Mesenchymal stem cell (in vitro differentiated cells and primary cell): ENCODE measurements at regions not wholly inside any gene's neighbourhood (a gene's known extent, or its start where the extent isn't known, plus 50 kb on each side); places are given as distances from the start of the nearest gene placed in this dataset.
"Not testable (repeated sequence)": the region's sequence is repeated elsewhere in the genome, so short reads cannot be mapped to it uniquely, and the experiment has no call there.

Source experiments
- DNase-seq: peaks from one replicate; pipeline ENCODE4 v3.0.0-alpha.2; 2013
- H2AFZ ChIP-seq: one replicate; pipeline ENCODE4 v1.6.1; 2013; ENCODE audit warnings: low read depth, mild to moderate bottlenecking, control low read depth, inconsistent platforms, low read length, moderate library complexity
- H2AK5ac ChIP-seq: 2 replicates; pipeline ENCODE4 v1.6.1; 2013; ENCODE audit warnings: low read length, moderate library complexity, mild to moderate bottlenecking, inconsistent platforms; ENCODE audit not compliant: severe bottlenecking
- H2BK120ac ChIP-seq: one replicate; pipeline ENCODE4 v1.6.1; 2013; ENCODE audit warnings: low read depth, mild to moderate bottlenecking, inconsistent platforms, low read length, moderate library complexity
- H2BK12ac ChIP-seq, 2 experiments: one replicate each; pipeline ENCODE4 v1.6.1; 2013; ENCODE audit warnings: inconsistent platforms in 2 of 2, low read length in 2 of 2, mild to moderate bottlenecking in 2 of 2, moderate library complexity in 2 of 2, control low read depth in 1 of 2
- H2BK15ac ChIP-seq: one replicate; pipeline ENCODE4 v1.6.1; 2013; ENCODE audit warnings: mild to moderate bottlenecking, low read depth, inconsistent platforms; ENCODE audit not compliant: poor library complexity, severe bottlenecking
- H2BK5ac ChIP-seq: 2 replicates; pipeline ENCODE4 v1.6.1; 2013; ENCODE audit warnings: low read depth, mild to moderate bottlenecking, low read length, control low read depth, inconsistent platforms; ENCODE audit not compliant: poor library complexity, severe bottlenecking
- H3K14ac ChIP-seq, 2 experiments: one replicate each; pipeline ENCODE4 v1.6.1; 2013; ENCODE audit warnings: inconsistent platforms in 2 of 2, low read length in 2 of 2, control low read depth in 1 of 2, mild to moderate bottlenecking in 1 of 2, moderate library complexity in 1 of 2
- H3K18ac ChIP-seq, 2 experiments: one replicate each; pipeline ENCODE4 v1.6.1; 2013; ENCODE audit warnings: inconsistent platforms in 2 of 2, low read length in 2 of 2, control low read depth in 1 of 2, low read depth in 1 of 2, mild to moderate bottlenecking in 1 of 2
- H3K23ac ChIP-seq, 2 experiments: one replicate each; pipeline ENCODE4 v1.6.1; 2013; ENCODE audit warnings: inconsistent platforms in 2 of 2, low read length in 2 of 2, mild to moderate bottlenecking in 2 of 2, moderate library complexity in 2 of 2, control low read depth in 1 of 2
- H3K27ac ChIP-seq: 2 replicates; pipeline ENCODE4 v1.5.1; 2013; ENCODE audit warnings: mild to moderate bottlenecking, moderate library complexity, low read length, control low read depth, inconsistent platforms; ENCODE audit not compliant: poor library complexity, severe bottlenecking
- H3K27me3 ChIP-seq, 2 experiments: 2 replicates each; pipeline versions ENCODE4 v1.6.1 to v1.7.0; 2013; ENCODE audit warnings: low read length in 2 of 2, mild to moderate bottlenecking in 2 of 2, moderate library complexity in 2 of 2, control low read depth in 1 of 2, inconsistent platforms in 1 of 2; ENCODE audit not compliant: control insufficient read depth in 1 of 2, insufficient read depth in 1 of 2
- H3K36me3 ChIP-seq, 2 experiments: 2 replicates each; pipeline versions ENCODE4 v1.6.1 to v1.7.0; 2013; ENCODE audit warnings: low read length in 2 of 2, control low read depth in 1 of 2, inconsistent platforms in 1 of 2, low read depth in 1 of 2, mild to moderate bottlenecking in 1 of 2; ENCODE audit not compliant: insufficient read depth in 2 of 2, control insufficient read depth in 1 of 2
- H3K4ac ChIP-seq, 2 experiments: one replicate each; pipeline ENCODE4 v1.6.1; 2013; ENCODE audit warnings: inconsistent platforms in 2 of 2, low read length in 2 of 2, mild to moderate bottlenecking in 2 of 2, moderate library complexity in 2 of 2, control low read depth in 1 of 2, low read depth in 1 of 2
- H3K4me1 ChIP-seq: 2 replicates; pipeline ENCODE4 v1.6.1; 2013; ENCODE audit warnings: low read depth, low read length, control low read depth; ENCODE audit not compliant: control insufficient read depth, insufficient read depth
- H3K4me2 ChIP-seq: 2 replicates; pipeline ENCODE4 v1.6.1; 2013; ENCODE audit warnings: low read length, mild to moderate bottlenecking, inconsistent platforms; ENCODE audit not compliant: poor library complexity, severe bottlenecking
- H3K4me3 ChIP-seq, 2 experiments: 2 replicates each; pipeline versions ENCODE4 v1.5.1 to v1.7.0; 2013; ENCODE audit warnings: low read length in 2 of 2, mild to moderate bottlenecking in 2 of 2, control low read depth in 1 of 2, low read depth in 1 of 2; ENCODE audit not compliant: insufficient read depth in 1 of 2
- H3K79me1 ChIP-seq: replicated peaks from 2 replicates; pipeline ENCODE4 v1.6.1; 2013; ENCODE audit warnings: mild to moderate bottlenecking, control low read depth, low read length, inconsistent platforms; ENCODE audit not compliant: poor library complexity, severe bottlenecking
- H3K9ac ChIP-seq: 2 replicates; pipeline ENCODE4 v1.7.0; 2013; ENCODE audit warnings: mild to moderate bottlenecking, low read length, moderate library complexity
- H3K9me3 ChIP-seq: 2 replicates; pipeline ENCODE4 v1.7.0; 2013; ENCODE audit warnings: mild to moderate bottlenecking, low read length; ENCODE audit not compliant: control insufficient read depth
- H4K8ac ChIP-seq: one replicate; pipeline ENCODE4 v1.6.1; 2013; ENCODE audit warnings: inconsistent platforms, mild to moderate bottlenecking, low read length, moderate library complexity
- H4K91ac ChIP-seq: one replicate; pipeline ENCODE4 v1.6.1; 2013; ENCODE audit warnings: mild to moderate bottlenecking, low read length, inconsistent platforms
- WGBS: methylation state at CpG from one replicate; pipeline ENCODE4 v1.1.7; 2013; ENCODE audit warnings: mixed read lengths; 5-methylcytosine and 5-hydroxymethylcytosine counted together

GRCh38 chr13:58714016-58714415 is 1082.5 kb downstream of the PCDH17 start:
- 91% methylated on average over 12 of the region's 25 CpGs for WGBS
- H3K79me1 ChIP-seq, result not testable (repeated sequence)

GRCh38 chr13:58721273-58721672 is 1089.7 kb downstream of the PCDH17 start:
- WGBS, result no CpG with 5 or more reads among the region's 1 CpG

More at GRCh38 chr13:58714016-58714415, 1082.5 kb downstream of the PCDH17 start:
- H3K36me3 ChIP-seq, H3K9ac ChIP-seq, H3K4me1 ChIP-seq, H2AFZ ChIP-seq, H3K4me2 ChIP-seq, H2BK12ac ChIP-seq, H3K18ac ChIP-seq, H3K14ac ChIP-seq, H3K4me3 ChIP-seq, H3K27me3 ChIP-seq, H4K8ac ChIP-seq, DNase-seq, H3K4ac ChIP-seq, H2BK15ac ChIP-seq, H3K27ac ChIP-seq, H2BK5ac ChIP-seq, H2BK120ac ChIP-seq, H3K23ac ChIP-seq, H4K91ac ChIP-seq, H2AK5ac ChIP-seq: not testable (repeated sequence)
- peaks cover 18% of the 10 kb centered on the region for H3K9me3 ChIP-seq

GRCh38 chr13:58728126-58728525 is 1096.6 kb downstream of the PCDH17 start:
- H2BK120ac ChIP-seq, result no peak overlapping the region
- no peaks in the 10 kb centered on the region for H3K79me1 ChIP-seq
- H3K9ac ChIP-seq, result no peak overlapping the region
- H2BK5ac ChIP-seq, result no peak overlapping the region
- no peaks in the 10 kb centered on the region for H3K4me1 ChIP-seq
- DNase-seq, result no peak
- H2BK12ac ChIP-seq, result no peak overlapping the region
- H3K18ac ChIP-seq, result no peak overlapping the region
- H3K9me3 ChIP-seq, result peaks cover 4% of the 10 kb centered on the region
- H3K27me3 ChIP-seq, result no peaks in the 10 kb centered on the region
- H3K36me3 ChIP-seq, result no peaks in the 10 kb centered on the region
- no peak overlapping the region for H2BK15ac ChIP-seq
- no peak overlapping the region for H3K4me2 ChIP-seq
- no peak overlapping the region for H2AFZ ChIP-seq
- no peak overlapping the region for H3K27ac ChIP-seq
- no peak overlapping the region for H2AK5ac ChIP-seq
- H3K4me3 ChIP-seq, result no peak overlapping the region
- no peak overlapping the region for H3K4ac ChIP-seq
- no peak overlapping the region for H3K14ac ChIP-seq
- 50% methylated on average over 2 of the region's 3 CpGs for WGBS
- H4K8ac ChIP-seq, result no peak overlapping the region
- no peak overlapping the region for H4K91ac ChIP-seq
- no peak overlapping the region for H3K23ac ChIP-seq

More at GRCh38 chr13:58721273-58721672, 1089.7 kb downstream of the PCDH17 start:
- DNase-seq, result no peak
- no peak overlapping the region for H2BK12ac ChIP-seq
- H3K9me3 ChIP-seq, result no peaks in the 10 kb centered on the region
- H3K9ac ChIP-seq, result no peak overlapping the region
- no peak overlapping the region for H2BK5ac ChIP-seq
- no peak overlapping the region for H2BK15ac ChIP-seq
- H3K27me3 ChIP-seq, result no peaks in the 10 kb centered on the region
- H3K4me2 ChIP-seq, result no peak overlapping the region
- no peak overlapping the region for H3K18ac ChIP-seq
- H3K36me3 ChIP-seq, result no peaks in the 10 kb centered on the region
- H3K4ac ChIP-seq, result no peak overlapping the region
- H3K4me1 ChIP-seq, result no peaks in the 10 kb centered on the region
- H2AFZ ChIP-seq, result no peak overlapping the region
- H3K4me3 ChIP-seq, result no peak overlapping the region
- no peaks in the 10 kb centered on the region for H3K79me1 ChIP-seq
- H3K27ac ChIP-seq, result no peak overlapping the region
- H3K23ac ChIP-seq, result no peak overlapping the region
- H4K8ac ChIP-seq, result no peak overlapping the region
- no peak overlapping the region for H3K14ac ChIP-seq
- no peak overlapping the region for H2BK120ac ChIP-seq
- no peak overlapping the region for H4K91ac ChIP-seq
- H2AK5ac ChIP-seq, result no peak overlapping the region

- Histone ChIP-seq H2BK120ac (no peak overlapping the region), H3K36me3 (no peaks in the 10 kb centered on the region), H3K4me3 (no peak overlapping the region), H4K91ac (no peak overlapping the region), H3K27ac (no peak overlapping the region), H2AK5ac (no peak overlapping the region), H2BK15ac (no peak overlapping the region), H3K79me1 (no peaks in the 10 kb centered on the region), H4K8ac (no peak overlapping the region), H3K9me3 (peaks cover 4% of the 10 kb centered on the region), H2BK5ac (no peak overlapping the region), H3K23ac (no peak overlapping the region), H3K9ac (no peak overlapping the region), H3K14ac (no peak overlapping the region), H3K18ac (no peak overlapping the region), H2BK12ac (no peak overlapping the region), H2AFZ (no peak overlapping the region), H3K4me1 (no peaks in the 10 kb centered on the region), H3K27me3 (no peaks in the 10 kb centered on the region), H3K4me2 (no peak overlapping the region), H3K4ac (no peak overlapping the region)
- 20% methylated on average over 1 of the region's 1 CpG for WGBS
- DNase-seq, result peak; percentile 28
These were observed 1097.8 kb downstream of the PCDH17 start for GRCh38 chr13:58729361-58729760.
